ENCODE measurements at regions not wholly inside any gene's neighbourhood (a gene's known extent, or its start where the extent isn't known, plus 50 kb on each side); places are given as distances from the start of the nearest gene placed in this dataset.

- Histone ChIP-seq H3K4me3 (no peak overlapping the region), H3K27ac (no peak overlapping the region), H3K9me3 (no peaks in the 10 kb centered on the region), H3K36me3 (no peaks in the 10 kb centered on the region), H3K27me3 (peaks cover 0 to 58% (median 8%) of the 10 kb centered on the region in 3 donors), H3K4me1 (no peaks in the 10 kb centered on the region)
- 74 to 77% methylated on average over 23 of the region's 23 CpGs for WGBS, 2 donors
- intact Hi-C loops (cut with DNase I), result no loop called here
- peak; percentile 48 for DNase-seq
- TF ChIP-seq POLR2AphosphoS5 (IDR thresholded peaks at IDR 0.05) (no peak), EP300 (IDR thresholded peaks at IDR 0.05) (no peak), CTCF (IDR thresholded peaks at IDR 0.05) (no peak), POLR2A (IDR thresholded peaks at IDR 0.05) (no peak)
These were observed 543.5 kb downstream of the BRD1 start for GRCh38 chr22:49284056-49284784.

DNA sequence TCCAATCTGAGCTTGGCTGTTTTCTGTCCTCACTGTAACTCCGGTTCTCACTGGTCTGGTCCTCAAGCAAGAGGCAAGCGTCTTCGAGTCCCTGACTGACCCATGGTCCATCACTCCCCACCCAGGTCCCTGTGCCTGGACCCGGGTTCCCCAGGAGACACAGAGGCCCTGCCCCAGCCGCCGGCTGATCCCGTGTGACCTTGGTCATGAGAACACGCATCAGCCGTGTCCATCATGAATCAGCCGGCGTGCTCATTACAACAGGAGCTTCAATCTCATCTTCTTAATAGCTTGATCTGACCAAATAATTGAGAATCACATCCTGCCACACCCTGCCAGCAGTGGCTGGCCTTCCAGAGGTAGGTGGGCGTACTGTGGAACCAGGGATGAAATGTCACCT lies 545.1 kb downstream of the BRD1 start:
- peaks cover 0 to 66% (median 8%) of the 10 kb centered on the region in 3 donors for H3K27me3 ChIP-seq
- no peaks in the 10 kb centered on the region for H3K9me3 ChIP-seq
- DNase-seq, result peak; percentile 43
- H3K36me3 ChIP-seq, result no peaks in the 10 kb centered on the region
- WGBS, 2 donors, result 82 to 91% methylated on average over 12 of the region's 12 CpGs
- H3K4me1 ChIP-seq, result no peaks in the 10 kb centered on the region
- no peak overlapping the region for H3K4me3 ChIP-seq
- TF ChIP-seq POLR2AphosphoS5 (IDR thresholded peaks at IDR 0.05) (no peak), POLR2A (IDR thresholded peaks at IDR 0.05) (no peak), CTCF (IDR thresholded peaks at IDR 0.05) (no peak), EP300 (IDR thresholded peaks at IDR 0.05) (no peak)
- H3K27ac ChIP-seq, result no peak overlapping the region
- intact Hi-C loops (cut with DNase I), result no loop called here

- Histone ChIP-seq H3K4me3 (no peak overlapping the region), H3K9me3 (no peaks in the 10 kb centered on the region), H3K27ac (no peak overlapping the region), H3K27me3 (peaks cover 0 to 67% (median 8%) of the 10 kb centered on the region in 3 donors), H3K36me3 (no peaks in the 10 kb centered on the region), H3K4me1 (no peaks in the 10 kb centered on the region)
- intact Hi-C loops (cut with DNase I), result no loop called here
- no peak for TF ChIP-seq POLR2AphosphoS5 (IDR thresholded peaks at IDR 0.05)
- no peak for TF ChIP-seq CTCF (IDR thresholded peaks at IDR 0.05)
- TF ChIP-seq POLR2A (IDR thresholded peaks at IDR 0.05), result no peak
- TF ChIP-seq EP300 (IDR thresholded peaks at IDR 0.05), result no peak
- DNase-seq, result no peak
- 74 to 78% methylated on average over 14 of the region's 14 CpGs for WGBS, 2 donors
These were observed 546.0 kb downstream of the BRD1 start for GRCh38 chr22:49281467-49282340.

DNA sequence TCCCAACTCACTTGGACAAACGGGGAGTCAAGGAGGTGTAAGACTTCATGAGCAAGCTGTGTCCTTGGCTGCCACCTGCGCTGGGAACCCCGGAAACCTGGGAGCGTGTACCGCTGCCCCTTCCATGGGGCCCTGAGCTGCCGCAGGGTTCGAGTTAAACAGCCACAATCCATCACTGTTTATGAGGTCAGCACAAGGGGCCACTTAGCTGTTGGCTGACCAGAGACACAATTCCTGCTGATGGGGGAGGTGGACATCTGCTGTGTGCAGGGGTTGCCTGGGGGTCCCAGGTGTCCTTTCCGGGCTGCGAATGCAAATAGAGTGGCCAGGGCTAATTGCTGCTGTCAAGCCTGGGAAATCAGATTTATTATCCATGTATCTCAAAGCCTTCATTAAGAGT lies 549.3 kb downstream of the BRD1 start:
- TF ChIP-seq CTCF (IDR thresholded peaks at IDR 0.05), result no peak
- no peak for TF ChIP-seq POLR2A (IDR thresholded peaks at IDR 0.05)
- TF ChIP-seq POLR2AphosphoS5 (IDR thresholded peaks at IDR 0.05), result no peak
- no peak for TF ChIP-seq EP300 (IDR thresholded peaks at IDR 0.05)
- 36 to 57% methylated on average over 9 of the region's 9 CpGs for WGBS, 2 donors
- intact Hi-C loops (cut with DNase I), result no loop called here
- Histone ChIP-seq H3K27ac (no peak overlapping the region), H3K36me3 (no peaks in the 10 kb centered on the region), H3K27me3 (peaks cover 0 to 51% (median 8%) of the 10 kb centered on the region in 3 donors), H3K4me3 (no peak overlapping the region), H3K4me1 (no peaks in the 10 kb centered on the region), H3K9me3 (no peaks in the 10 kb centered on the region)
- no peak for DNase-seq
